Sigmoid colon (tissue), 6 donors: ENCODE measurements at regions not wholly inside any gene's neighbourhood (a gene's known extent, or its start where the extent isn't known, plus 50 kb on each side); places are given as distances from the start of the nearest gene placed in this dataset.

Source experiments
- DNase-seq: peaks from one replicate; pipeline ENCODE4 v3.0.0-alpha.2; 2019
- H3K27ac ChIP-seq, 4 donors: fragments of 200-600 bp; sonication (generic); one replicate each; pipeline ENCODE4 v1.5.1; 2016 to 2019; ENCODE audit warnings: mild to moderate bottlenecking in 1 of 4
- H3K27me3 ChIP-seq, 3 donors: fragments of 200-600 bp; sonication (generic); one replicate each; pipeline ENCODE4 v1.5.1; 2019; ENCODE audit warnings: mild to moderate bottlenecking in 1 of 3
- H3K36me3 ChIP-seq, 4 donors: fragments of 200-600 bp; sonication (generic); one replicate each; pipeline ENCODE4 v1.5.1; 2016 to 2019
- H3K4me1 ChIP-seq, 4 donors: fragments of 200-600 bp; sonication (generic); one replicate each; pipeline ENCODE4 v1.5.1; 2017 to 2019
- H3K4me3 ChIP-seq, 4 donors: fragments of 200-600 bp; sonication (generic); one replicate each; pipeline ENCODE4 v1.5.1; 2017 to 2019; ENCODE audit warnings: mild to moderate bottlenecking in 2 of 4, moderate library complexity in 1 of 4
- H3K9me3 ChIP-seq, 4 donors: fragments of 200-600 bp in 3 of 4; sonication (generic) in 3 of 4; one replicate each; pipeline versions ENCODE4 v1.5.1 to v1.6.1; 2013 to 2019
- CTCF ChIP-seq, 4 experiments: fragments of 450-650 bp in 3 of 4; fragments of 200-600 bp in 1 of 4; IDR thresholded peaks; one replicate each; pipeline ENCODE4 v1.5.1; 2016 to 2019; ENCODE audit warnings: antibody characterized with exemption in 4 of 4, mild to moderate bottlenecking in 3 of 4, moderate library complexity in 2 of 4
- EP300 ChIP-seq, 4 donors: sonication (generic); formaldehyde crosslinking; IDR thresholded peaks; one replicate each; pipeline ENCODE4 v1.6.1; 2017; ENCODE audit warnings: antibody characterized with exemption in 4 of 4
- POLR2A ChIP-seq, 2 donors: fragments of 450-650 bp; IDR thresholded peaks; one replicate each; pipeline ENCODE4 v1.6.1; 2016; ENCODE audit warnings: antibody characterized with exemption in 2 of 2, mild to moderate bottlenecking in 2 of 2, moderate library complexity in 2 of 2
- POLR2AphosphoS5 ChIP-seq, 4 donors: sonication (generic); formaldehyde crosslinking; IDR thresholded peaks; one replicate each; pipeline ENCODE4 v1.6.1; 2017; ENCODE audit warnings: antibody characterized with exemption in 4 of 4
- WGBS, 2 donors: extraction: QIAGEN DNeasy Blood & Tissue Kit; methylation state at CpG; one replicate each; pipeline ENCODE4 v1.1.7; 2013; 5-methylcytosine and 5-hydroxymethylcytosine counted together
- intact Hi-C: fragments of 100-400 bp; cut with DNase I; formaldehyde crosslinking; loops from one replicate; pipeline ENCODE4 v1.15.1; 2023
- donor health status: healthy with polysubstance abuse.
- donor health status: healthy.

DNA sequence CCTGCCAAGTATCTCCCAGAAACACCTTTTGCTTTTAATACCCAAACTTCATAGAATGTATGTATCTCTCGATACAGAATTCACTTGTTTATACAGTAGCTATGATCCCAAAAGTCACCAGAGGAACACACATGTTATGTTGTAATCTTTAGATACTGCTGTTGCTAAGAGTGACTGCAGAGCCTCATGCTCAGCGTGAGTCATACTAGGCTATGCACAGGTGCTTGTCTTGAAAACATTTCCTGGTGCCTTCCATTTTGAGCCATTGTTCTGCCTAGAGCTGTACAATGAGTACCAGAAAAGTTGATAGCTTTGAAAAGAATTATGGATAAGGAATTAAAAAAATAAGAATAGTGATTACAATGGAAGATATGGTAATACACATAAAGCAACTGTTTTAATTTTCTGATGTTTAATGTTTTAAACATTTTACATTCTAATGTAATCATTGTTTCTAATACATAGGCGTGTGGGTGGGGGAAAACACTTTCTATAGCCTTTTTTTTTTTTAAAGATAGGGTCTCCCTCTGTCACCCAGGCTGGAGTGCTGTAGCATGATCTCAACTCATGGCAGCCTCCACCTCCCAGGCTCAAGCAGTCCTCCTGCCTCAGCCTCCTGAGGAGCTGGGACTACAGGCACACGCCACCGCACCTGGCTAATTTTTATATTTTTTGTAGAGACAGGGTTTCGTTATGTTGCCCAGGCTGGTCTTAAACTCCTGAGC is 79.4 kb downstream of the CD24 start:
- Histone ChIP-seq H3K4me3 (no peak overlapping the region), H3K9me3 (no peaks in the 10 kb centered on the region), H3K27me3 (no peaks in the 10 kb centered on the region), H3K36me3 (no peaks in the 10 kb centered on the region), H3K4me1 (no peaks in the 10 kb centered on the region), H3K27ac (no peak overlapping the region)
- TF ChIP-seq CTCF (IDR thresholded peaks at IDR 0.05), result no peak
- no peak for TF ChIP-seq EP300 (IDR thresholded peaks at IDR 0.05)
- TF ChIP-seq POLR2A (IDR thresholded peaks at IDR 0.05), result no peak
- TF ChIP-seq POLR2AphosphoS5 (IDR thresholded peaks at IDR 0.05), result no peak
- no peak for DNase-seq
- 92 to 94% methylated on average over 6 of the region's 6 CpGs for WGBS, 2 donors
- intact Hi-C loops, result no loop called here

GRCh38 chr6:106892186-106892585 is 82.3 kb downstream of the CD24 start:
- Histone ChIP-seq H3K9me3 (no peaks in the 10 kb centered on the region), H3K36me3 (no peaks in the 10 kb centered on the region), H3K27me3 (no peaks in the 10 kb centered on the region), H3K27ac (no peak overlapping the region), H3K4me3 (no peak overlapping the region), H3K4me1 (no peaks in the 10 kb centered on the region)
- TF ChIP-seq POLR2A (IDR thresholded peaks at IDR 0.05) (no peak), CTCF (IDR thresholded peaks at IDR 0.05) (no peak), POLR2AphosphoS5 (IDR thresholded peaks at IDR 0.05) (no peak), EP300 (IDR thresholded peaks at IDR 0.05) (no peak)
- intact Hi-C loops, result no loop called here
- WGBS, 2 donors, result 94 to 95% methylated on average over 5 of the region's 5 CpGs
- no peak for DNase-seq

DNA sequence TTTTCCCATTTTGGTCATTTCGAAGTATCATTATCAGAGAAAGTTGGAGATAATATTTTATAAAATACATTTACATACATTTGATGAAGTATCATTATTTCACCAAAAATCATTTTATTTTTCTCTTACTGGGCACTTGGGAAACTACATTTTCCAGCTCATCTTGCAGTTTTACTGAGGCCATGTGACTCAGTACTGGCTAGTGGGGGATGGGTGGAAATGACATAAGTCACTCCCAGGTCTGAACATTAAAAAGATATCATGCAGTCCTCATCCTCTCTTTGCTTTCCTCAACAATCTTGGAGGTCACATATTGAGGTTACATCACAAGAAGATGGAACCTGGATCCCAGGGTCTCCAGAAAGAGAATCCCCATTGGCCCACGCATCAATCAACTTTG is 84.1 kb downstream of the CD24 start:
- intact Hi-C loops, result no loop called here
- 97 to 100% methylated on average over 2 of the region's 2 CpGs for WGBS, 2 donors
- Histone ChIP-seq H3K27me3 (no peaks in the 10 kb centered on the region), H3K4me1 (no peaks in the 10 kb centered on the region), H3K36me3 (no peaks in the 10 kb centered on the region), H3K27ac (no peak overlapping the region), H3K4me3 (no peak overlapping the region), H3K9me3 (no peaks in the 10 kb centered on the region)
- TF ChIP-seq POLR2A (IDR thresholded peaks at IDR 0.05) (no peak), CTCF (IDR thresholded peaks at IDR 0.05) (no peak), POLR2AphosphoS5 (IDR thresholded peaks at IDR 0.05) (no peak), EP300 (IDR thresholded peaks at IDR 0.05) (no peak)
- no peak for DNase-seq

GRCh38 chr6:106889692-106890091 is 84.8 kb downstream of the CD24 start:
- H3K4me3 ChIP-seq, result no peak overlapping the region
- H3K27ac ChIP-seq, result no peak overlapping the region
- DNase-seq, result no peak
- no peaks in the 10 kb centered on the region for H3K27me3 ChIP-seq
- WGBS, 2 donors, result 41 to 96% methylated on average over 1 of the region's 1 CpG
- H3K4me1 ChIP-seq, result no peaks in the 10 kb centered on the region
- no peak for TF ChIP-seq EP300 (IDR thresholded peaks at IDR 0.05)
- TF ChIP-seq POLR2A (IDR thresholded peaks at IDR 0.05), result no peak
- TF ChIP-seq CTCF (IDR thresholded peaks at IDR 0.05), result no peak
- no peak for TF ChIP-seq POLR2AphosphoS5 (IDR thresholded peaks at IDR 0.05)
- no peaks in the 10 kb centered on the region for H3K9me3 ChIP-seq
- H3K36me3 ChIP-seq, result no peaks in the 10 kb centered on the region
- intact Hi-C loops, result no loop called here
